Neural cell (in vitro differentiated cells): ENCODE measurements at regions not wholly inside any gene's neighbourhood (a gene's known extent, or its start where the extent isn't known, plus 50 kb on each side); places are given as distances from the start of the nearest gene placed in this dataset.

Source experiments
- EP300 ChIP-seq: fragments of 450-650 bp; conservative IDR thresholded peaks from 2 replicates; pipeline ENCODE4 v1.6.1; 2014; ENCODE audit warnings: antibody characterized with exemption, mild to moderate bottlenecking, moderate library complexity; ENCODE audit not compliant: poor library complexity, severe bottlenecking
- EZH2 ChIP-seq: fragments of 200-600, 300-800 bp; shearing (Covaris generic), sonication (generic); IDR thresholded peaks from 2 replicates; pipeline ENCODE4 v1.6.1; 2014; ENCODE audit warnings: antibody characterized with exemption, low read length, borderline replicate concordance, mild to moderate bottlenecking; ENCODE audit not compliant: insufficient read depth, poor library complexity, severe bottlenecking
- POLR2AphosphoS5 ChIP-seq: IDR thresholded peaks from 2 replicates; pipeline ENCODE4 v1.6.1; 2012
- RAD21 ChIP-seq: fragments of 450-650 bp; conservative IDR thresholded peaks from 2 replicates; pipeline ENCODE4 v1.6.1; 2014; ENCODE audit warnings: antibody characterized with exemption, mild to moderate bottlenecking, moderate library complexity
- REST ChIP-seq: IDR thresholded peaks from 2 replicates; pipeline ENCODE4 v1.6.1; 2012; ENCODE audit warnings: borderline replicate concordance
- TAF1 ChIP-seq: IDR thresholded peaks from 2 replicates; pipeline ENCODE4 v1.6.1; 2012; ENCODE audit warnings: low read depth
- TF ChIP-seq, protein P1 (sequence below): fragments of 450-650 bp; IDR thresholded peaks from 2 replicates; pipeline ENCODE4 v1.5.1; 2014; ENCODE audit warnings: antibody characterized with exemption, mild to moderate bottlenecking, moderate library complexity; ENCODE audit not compliant: poor library complexity, severe bottlenecking

DNA sequence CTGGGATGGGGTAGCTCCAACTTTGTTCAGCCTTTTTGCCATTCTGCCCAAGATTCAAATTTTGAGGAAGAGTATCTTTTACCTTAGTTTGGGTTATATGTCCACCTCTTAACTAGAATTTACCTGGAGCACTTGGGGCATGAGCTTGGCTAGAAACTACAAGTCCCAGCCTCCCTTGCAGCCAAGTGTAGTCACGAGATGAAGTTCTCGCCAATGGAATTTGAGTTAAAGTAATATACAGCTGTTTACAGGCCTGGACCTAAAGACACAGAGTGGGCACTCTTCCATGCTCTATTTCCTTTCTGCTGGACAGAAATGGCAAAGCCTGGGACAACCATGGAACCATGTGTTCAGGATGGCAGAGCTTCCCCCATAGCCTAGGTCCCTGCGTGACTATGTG, 233.6 kb upstream of the GATB start:
- no peak for TF ChIP-seq POLR2AphosphoS5
- TF ChIP-seq, protein P1, sequence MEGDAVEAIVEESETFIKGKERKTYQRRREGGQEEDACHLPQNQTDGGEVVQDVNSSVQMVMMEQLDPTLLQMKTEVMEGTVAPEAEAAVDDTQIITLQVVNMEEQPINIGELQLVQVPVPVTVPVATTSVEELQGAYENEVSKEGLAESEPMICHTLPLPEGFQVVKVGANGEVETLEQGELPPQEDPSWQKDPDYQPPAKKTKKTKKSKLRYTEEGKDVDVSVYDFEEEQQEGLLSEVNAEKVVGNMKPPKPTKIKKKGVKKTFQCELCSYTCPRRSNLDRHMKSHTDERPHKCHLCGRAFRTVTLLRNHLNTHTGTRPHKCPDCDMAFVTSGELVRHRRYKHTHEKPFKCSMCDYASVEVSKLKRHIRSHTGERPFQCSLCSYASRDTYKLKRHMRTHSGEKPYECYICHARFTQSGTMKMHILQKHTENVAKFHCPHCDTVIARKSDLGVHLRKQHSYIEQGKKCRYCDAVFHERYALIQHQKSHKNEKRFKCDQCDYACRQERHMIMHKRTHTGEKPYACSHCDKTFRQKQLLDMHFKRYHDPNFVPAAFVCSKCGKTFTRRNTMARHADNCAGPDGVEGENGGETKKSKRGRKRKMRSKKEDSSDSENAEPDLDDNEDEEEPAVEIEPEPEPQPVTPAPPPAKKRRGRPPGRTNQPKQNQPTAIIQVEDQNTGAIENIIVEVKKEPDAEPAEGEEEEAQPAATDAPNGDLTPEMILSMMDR: no peak
- no peak for TF ChIP-seq EZH2
- no peak for TF ChIP-seq EP300
- no peak for TF ChIP-seq RAD21
- no peak for TF ChIP-seq TAF1
- no peak for TF ChIP-seq REST
